OCI-LY3 (cell line): ENCODE measurements at regions not wholly inside any gene's neighbourhood (a gene's known extent, or its start where the extent isn't known, plus 50 kb on each side); places are given as distances from the start of the nearest gene placed in this dataset.

Source experiments
- H2AFZ ChIP-seq: fragments of 200-600, 300-600 bp; shearing (Covaris generic); 2 replicates; pipeline ENCODE4 v1.6.0; 2014; ENCODE audit warnings: antibody characterized with exemption, low read depth, low read length
- H3K27ac ChIP-seq: fragments of 200-600, 300-600 bp; sonication (generic); 2 replicates; pipeline ENCODE4 v1.5.1; 2014; ENCODE audit warnings: mild to moderate bottlenecking, low read length, moderate library complexity, mixed read lengths
- H3K27me3 ChIP-seq: fragments of 200-600, 300-600 bp; sonication (generic); 2 replicates; pipeline ENCODE4 v1.6.1; 2014; ENCODE audit warnings: low read depth, low read length, mixed read lengths
- H3K36me3 ChIP-seq: fragments of 200-600, 300-600 bp; sonication (generic); replicated peaks from 2 replicates; pipeline ENCODE3; 2014; ENCODE audit warnings: low read depth, low read length, mixed read lengths
- H3K4me1 ChIP-seq: fragments of 300-600, 200-600 bp; sonication (generic); 2 replicates; pipeline ENCODE4 v1.6.1; 2014; ENCODE audit warnings: low read length, mixed read lengths
- H3K4me2 ChIP-seq: fragments of 200-600, 300-600 bp; sonication (generic); 2 replicates; pipeline ENCODE4 v1.6.1; 2014; ENCODE audit warnings: low read length, mixed read lengths
- H3K4me3 ChIP-seq: fragments of 300-600, 200-600 bp; sonication (generic); 2 replicates; pipeline ENCODE4 v1.5.1; 2014; ENCODE audit warnings: antibody characterized with exemption, mild to moderate bottlenecking, low read length, moderate library complexity
- H3K79me2 ChIP-seq: fragments of 300-600, 200-600 bp; shearing (Covaris generic); 2 replicates; pipeline ENCODE4 v1.6.1; 2014; ENCODE audit warnings: mild to moderate bottlenecking, low read length, mixed read lengths
- H3K9ac ChIP-seq: fragments of 300-600, 200-600 bp; shearing (Covaris generic); 2 replicates; pipeline ENCODE4 v1.6.0; 2014; ENCODE audit warnings: mild to moderate bottlenecking, low read length, moderate library complexity
- H3K9me3 ChIP-seq: fragments of 200-600, 300-600 bp; shearing (Covaris generic); 2 replicates; pipeline ENCODE4 v1.6.1; 2014; ENCODE audit warnings: low read length, mixed read lengths; ENCODE audit not compliant: insufficient read depth
- H4K20me1 ChIP-seq: fragments of 200-600, 300-600 bp; sonication (generic); 2 replicates; pipeline ENCODE4 v1.6.1; 2016; ENCODE audit warnings: low read length, mixed read lengths; ENCODE audit not compliant: insufficient read depth
- CTCF ChIP-seq: fragments of 200-600, 300-600 bp; sonication (generic); IDR thresholded peaks from 2 replicates; pipeline ENCODE4 v1.5.1; 2014; ENCODE audit warnings: antibody characterized with exemption, low read length, low read depth
- EZH2phosphoT487 ChIP-seq: fragments of 200-600 bp; shearing (Covaris generic); IDR thresholded peaks from 2 replicates; pipeline ENCODE4 v1.6.1; 2018; ENCODE audit warnings: antibody characterized with exemption, mixed run types, low read depth

DNA sequence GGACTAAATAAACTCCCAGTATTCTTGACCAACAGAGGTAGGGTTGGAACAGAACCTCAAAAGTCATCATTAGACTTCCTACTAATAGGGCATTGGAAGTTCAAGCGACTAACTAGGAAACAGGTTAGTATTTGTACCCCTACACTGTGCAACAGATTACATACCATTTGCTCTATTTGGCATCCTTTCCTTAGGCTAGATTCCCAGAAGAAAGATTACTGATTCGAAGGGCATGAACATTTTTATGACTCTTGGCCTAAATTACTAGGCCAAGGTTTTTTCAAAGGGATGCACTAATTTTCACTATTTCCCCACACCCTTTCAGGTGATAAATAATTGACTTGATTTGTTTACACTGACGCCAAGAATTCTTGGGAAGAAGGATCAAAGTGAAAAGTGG is 104.8 kb upstream of the CYP1B1 start:
- no peak for TF ChIP-seq EZH2phosphoT487
- TF ChIP-seq CTCF: no peak

GRCh38 chr2:38178556-38179419 is 102.8 kb upstream of the CYP1B1 start:
- Histone ChIP-seq H3K4me1 (peaks cover 11% of the 10 kb centered on the region), H3K27me3 (no peaks in the 10 kb centered on the region), H3K9me3 (no peaks in the 10 kb centered on the region), H3K4me3 (no peak overlapping the region), H3K27ac (no peak overlapping the region), H2AFZ (no peak overlapping the region), H3K79me2 (no peaks in the 10 kb centered on the region), H3K4me2 (peak overlapping the region; percentile 39), H3K36me3 (no peaks in the 10 kb centered on the region), H3K9ac (no peak overlapping the region), H4K20me1 (no peaks in the 10 kb centered on the region)
- TF ChIP-seq EZH2phosphoT487 (no peak), CTCF (no peak)

More for the DNA sequence above, 104.8 kb upstream of the CYP1B1 start:
- no peak overlapping the region for H3K9ac ChIP-seq
- no peak overlapping the region for H2AFZ ChIP-seq
- no peaks in the 10 kb centered on the region for H3K27me3 ChIP-seq
- H3K9me3 ChIP-seq: no peaks in the 10 kb centered on the region
- peaks cover 26% of the 10 kb centered on the region for H3K4me1 ChIP-seq
- H3K4me3 ChIP-seq: no peak overlapping the region
- H3K4me2 ChIP-seq: no peak overlapping the region
- H3K36me3 ChIP-seq: no peaks in the 10 kb centered on the region
- H3K27ac ChIP-seq: no peak overlapping the region
- H4K20me1 ChIP-seq: no peaks in the 10 kb centered on the region
- no peaks in the 10 kb centered on the region for H3K79me2 ChIP-seq

GRCh38 chr2:38178119-38178518 is 102.2 kb upstream of the CYP1B1 start:
- TF ChIP-seq CTCF: no peak
- no peak for TF ChIP-seq EZH2phosphoT487
- no peaks in the 10 kb centered on the region for H4K20me1 ChIP-seq
- no peak overlapping the region for H2AFZ ChIP-seq
- H3K4me2 ChIP-seq: no peak overlapping the region
- H3K27me3 ChIP-seq: no peaks in the 10 kb centered on the region
- no peak overlapping the region for H3K4me3 ChIP-seq
- H3K36me3 ChIP-seq: no peaks in the 10 kb centered on the region
- H3K4me1 ChIP-seq: peaks cover 11% of the 10 kb centered on the region
- H3K9ac ChIP-seq: no peak overlapping the region
- no peaks in the 10 kb centered on the region for H3K79me2 ChIP-seq
- H3K9me3 ChIP-seq: no peaks in the 10 kb centered on the region
- no peak overlapping the region for H3K27ac ChIP-seq

- H3K4me2 ChIP-seq: no peak overlapping the region
- no peak overlapping the region for H2AFZ ChIP-seq
- no peak overlapping the region for H3K9ac ChIP-seq
- H3K27ac ChIP-seq: no peak overlapping the region
- TF ChIP-seq CTCF (no peak), EZH2phosphoT487 (no peak)
- H4K20me1 ChIP-seq: no peaks in the 10 kb centered on the region
- no peaks in the 10 kb centered on the region for H3K9me3 ChIP-seq
- H3K79me2 ChIP-seq: no peaks in the 10 kb centered on the region
- H3K4me1 ChIP-seq: peaks cover 11% of the 10 kb centered on the region
- H3K4me3 ChIP-seq: no peak overlapping the region
- no peaks in the 10 kb centered on the region for H3K36me3 ChIP-seq
- no peaks in the 10 kb centered on the region for H3K27me3 ChIP-seq
Measured at GRCh38 chr2:38176619-38177021, 100.7 kb upstream of the CYP1B1 start.
